ENCODE measurements at regions not wholly inside any gene's neighbourhood (a gene's known extent, or its start where the extent isn't known, plus 50 kb on each side); places are given as distances from the start of the nearest gene placed in this dataset.

DNA sequence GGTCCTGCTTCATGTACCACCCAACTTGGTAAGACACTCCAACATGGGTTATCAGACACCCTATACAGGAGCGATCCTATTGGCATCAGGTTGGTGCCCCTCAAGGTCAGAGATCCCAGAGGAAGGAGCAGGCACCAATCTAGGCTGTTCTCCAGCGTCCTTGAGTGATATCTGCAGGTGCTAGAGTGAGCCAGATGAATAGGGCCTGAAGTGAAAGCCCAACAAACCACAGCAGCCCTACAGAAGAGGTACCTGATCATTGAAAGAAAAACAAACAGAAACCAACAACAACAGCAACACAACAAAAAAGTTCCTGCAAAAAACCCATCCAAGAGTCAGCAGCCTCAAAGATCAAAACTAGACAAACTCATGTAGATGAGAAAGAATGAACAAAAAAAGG lies 584.8 kb downstream of the HINT1 start:
- Mint-ChIP-seq H3K4me1 (peaks cover 14 to 20% of the 10 kb centered on the region in 2 experiments), H3K36me3 (ENCODE audit: insufficient read depth in 1 of 3, low read depth in 3 of 3) (no peaks in the 10 kb centered on the region; a peak in 1 of 7 replicates), H3K27me3 (ENCODE audit: low read depth) (no peaks in the 10 kb centered on the region; the same call in 1 of the 2 replicates), H3K27ac (no peak overlapping the region), H3K9me3 (0 out of 5 replicates have a peak, but pooled peaks cover 0 to 2% of the 10 kb centered on the region in 2 experiments), H3K4me3 (no peak overlapping the region)
- no peak overlapping the region for H3K27ac ChIP-seq (ENCODE audit: insufficient read length, low read depth, low read length)
- H3K27me3 ChIP-seq (ENCODE audit: insufficient read depth, low read length), result no peaks in the 10 kb centered on the region
- H3K4ac ChIP-seq (ENCODE audit: low read depth, low read length), result no peak overlapping the region
- peaks cover 4% of the 10 kb centered on the region; the same call in 1 of the 2 replicates for H3K4me1 ChIP-seq (ENCODE audit: insufficient read depth, low read length)
- no peak overlapping the region for H3K4me2 ChIP-seq (ENCODE audit: insufficient read depth, insufficient read length, low read length)
- H2BK120ac ChIP-seq (ENCODE audit: low read depth, low read length, poor library complexity, severe bottlenecking), result no peak overlapping the region
- no peak overlapping the region for H4K8ac ChIP-seq (replicated peaks; ENCODE audit: insufficient read length, low read depth, low read length)
- no peak overlapping the region for H2BK20ac ChIP-seq (ENCODE audit: low read depth, low read length, poor library complexity, severe bottlenecking)
- H3T11ph ChIP-seq (ENCODE audit: low read length), result no peak overlapping the region
- no peaks in the 10 kb centered on the region for H4K20me1 ChIP-seq (ENCODE audit: control insufficient read depth, insufficient read depth, insufficient read length)
- no peak overlapping the region for H2AFZ ChIP-seq (ENCODE audit: low read length)
- no peak overlapping the region for H3K23ac ChIP-seq (ENCODE audit: insufficient read length, low read depth, low read length)
- H2BK15ac ChIP-seq (ENCODE audit: low read depth, low read length), result no peak overlapping the region
- H2AK5ac ChIP-seq (ENCODE audit: insufficient read length, low read length), result no peak overlapping the region
- TF ChIP-seq, protein P1, sequence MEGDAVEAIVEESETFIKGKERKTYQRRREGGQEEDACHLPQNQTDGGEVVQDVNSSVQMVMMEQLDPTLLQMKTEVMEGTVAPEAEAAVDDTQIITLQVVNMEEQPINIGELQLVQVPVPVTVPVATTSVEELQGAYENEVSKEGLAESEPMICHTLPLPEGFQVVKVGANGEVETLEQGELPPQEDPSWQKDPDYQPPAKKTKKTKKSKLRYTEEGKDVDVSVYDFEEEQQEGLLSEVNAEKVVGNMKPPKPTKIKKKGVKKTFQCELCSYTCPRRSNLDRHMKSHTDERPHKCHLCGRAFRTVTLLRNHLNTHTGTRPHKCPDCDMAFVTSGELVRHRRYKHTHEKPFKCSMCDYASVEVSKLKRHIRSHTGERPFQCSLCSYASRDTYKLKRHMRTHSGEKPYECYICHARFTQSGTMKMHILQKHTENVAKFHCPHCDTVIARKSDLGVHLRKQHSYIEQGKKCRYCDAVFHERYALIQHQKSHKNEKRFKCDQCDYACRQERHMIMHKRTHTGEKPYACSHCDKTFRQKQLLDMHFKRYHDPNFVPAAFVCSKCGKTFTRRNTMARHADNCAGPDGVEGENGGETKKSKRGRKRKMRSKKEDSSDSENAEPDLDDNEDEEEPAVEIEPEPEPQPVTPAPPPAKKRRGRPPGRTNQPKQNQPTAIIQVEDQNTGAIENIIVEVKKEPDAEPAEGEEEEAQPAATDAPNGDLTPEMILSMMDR (conservative IDR thresholded peaks at IDR 0.05), result no peak
- H3K79me2 ChIP-seq (ENCODE audit: insufficient read depth, low read length), result no peaks in the 10 kb centered on the region
- H3K9me3 ChIP-seq (ENCODE audit: control insufficient read depth, low read depth, low read length), result no peaks in the 10 kb centered on the region
- no peaks in the 10 kb centered on the region for H3K23me2 ChIP-seq (ENCODE audit: insufficient read length, low read depth, low read length, poor library complexity, severe bottlenecking)
- no peak overlapping the region for H3K14ac ChIP-seq (ENCODE audit: insufficient read depth, low read length)
- no peak overlapping the region for H3K56ac ChIP-seq (ENCODE audit: insufficient read length, low read depth, low read length)
- no peak overlapping the region for H2BK12ac ChIP-seq (ENCODE audit: insufficient read length, low read depth, low read length)
- no peaks in the 10 kb centered on the region for H3K79me1 ChIP-seq (ENCODE audit: insufficient read depth, low read depth, low read length, poor library complexity, severe bottlenecking)
- no CpG with 5 or more reads among the region's 2 CpGs for WGBS (ENCODE audit: extremely low coverage, insufficient read length, low lambda C conversion rate)
- no peak overlapping the region for H4K5ac ChIP-seq (ENCODE audit: insufficient read length, low read depth, low read length)
- no peak overlapping the region for H3K9ac ChIP-seq (ENCODE audit: extremely low read depth, insufficient read length, low read length)
- DNase-seq, result no peak
- H2BK5ac ChIP-seq (ENCODE audit: insufficient read length, low read length), result no peak overlapping the region
- H4K91ac ChIP-seq (ENCODE audit: insufficient read length, low read depth, low read length), result no peak overlapping the region
- no peak overlapping the region for H3K18ac ChIP-seq (ENCODE audit: insufficient read length, low read depth, low read length)
